ENCODE measurements at regions not wholly inside any gene's neighbourhood (a gene's known extent, or its start where the extent isn't known, plus 50 kb on each side); places are given as distances from the start of the nearest gene placed in this dataset.

- Histone ChIP-seq H3K4me2 (ENCODE audit: low read length) (no peak overlapping the region), H3K36me3 (ENCODE audit: control insufficient read depth in 1 of 2, insufficient read depth in 2 of 2, low read length in 2 of 2) (no peaks in the 10 kb centered on the region), H3K9me2 (ENCODE audit: insufficient read depth) (no peaks in the 10 kb centered on the region), H3K9ac (ENCODE audit: low read length) (no peak overlapping the region), H3K27ac (ENCODE audit: low read depth, low read length) (no peak overlapping the region), H3K27me3 (ENCODE audit: insufficient read depth, low read length) (peaks cover 16% of the 10 kb centered on the region), H2AFZ (ENCODE audit: low read depth, low read length, poor library complexity, severe bottlenecking) (no peak overlapping the region), H4K20me1 (ENCODE audit: insufficient read depth) (no peaks in the 10 kb centered on the region), H3K79me2 (ENCODE audit: insufficient read depth, low read length) (no peaks in the 10 kb centered on the region), H3K4me3 (replicated peaks in 1 of 2; ENCODE audit: low read depth in 1 of 2, low read length in 2 of 2) (no peak overlapping the region), H3K9me3 (ENCODE audit: control insufficient read depth in 1 of 2, insufficient read depth in 1 of 2, low read depth in 1 of 2, low read length in 2 of 2) (no peaks in the 10 kb centered on the region), H3K4me1 (ENCODE audit: control insufficient read depth in 1 of 2, insufficient read depth in 2 of 2, low read length in 2 of 2) (no peaks in the 10 kb centered on the region)
- ATAC-seq (no peak), DNase-seq (ENCODE audit: low read depth, low spot score) (no peak)
- intact Hi-C loops (cut with micrococcal nuclease): no loop called here
- CTCF ChIA-PET: no interaction called here
- no TSS peak for BruUV-seq (replicated peaks)
- POLR2A ChIA-PET: no interaction called here
- TF ChIP-seq ZNF274 (IDR thresholded peaks at IDR 0.05; ENCODE audit: low read depth, low read length) (no peak), ELF1 (IDR thresholded peaks at IDR 0.05; ENCODE audit: borderline replicate concordance, low read depth) (no peak), POLR2A (IDR thresholded peaks at IDR 0.05; ENCODE audit: borderline replicate concordance, extremely low read depth, insufficient read depth, insufficient read length) (no peak), CEBPB (IDR thresholded peaks at IDR 0.05; ENCODE audit: low read depth) (no peak), POLR2AphosphoS5 (IDR thresholded peaks at IDR 0.05; ENCODE audit: low read depth, low read length) (no peak), EGR1 (IDR thresholded peaks at IDR 0.05; ENCODE audit: low read depth) (no peak), EZH2 (IDR thresholded peaks at IDR 0.05) (no peak)
- TF ChIP-seq, protein P1, sequence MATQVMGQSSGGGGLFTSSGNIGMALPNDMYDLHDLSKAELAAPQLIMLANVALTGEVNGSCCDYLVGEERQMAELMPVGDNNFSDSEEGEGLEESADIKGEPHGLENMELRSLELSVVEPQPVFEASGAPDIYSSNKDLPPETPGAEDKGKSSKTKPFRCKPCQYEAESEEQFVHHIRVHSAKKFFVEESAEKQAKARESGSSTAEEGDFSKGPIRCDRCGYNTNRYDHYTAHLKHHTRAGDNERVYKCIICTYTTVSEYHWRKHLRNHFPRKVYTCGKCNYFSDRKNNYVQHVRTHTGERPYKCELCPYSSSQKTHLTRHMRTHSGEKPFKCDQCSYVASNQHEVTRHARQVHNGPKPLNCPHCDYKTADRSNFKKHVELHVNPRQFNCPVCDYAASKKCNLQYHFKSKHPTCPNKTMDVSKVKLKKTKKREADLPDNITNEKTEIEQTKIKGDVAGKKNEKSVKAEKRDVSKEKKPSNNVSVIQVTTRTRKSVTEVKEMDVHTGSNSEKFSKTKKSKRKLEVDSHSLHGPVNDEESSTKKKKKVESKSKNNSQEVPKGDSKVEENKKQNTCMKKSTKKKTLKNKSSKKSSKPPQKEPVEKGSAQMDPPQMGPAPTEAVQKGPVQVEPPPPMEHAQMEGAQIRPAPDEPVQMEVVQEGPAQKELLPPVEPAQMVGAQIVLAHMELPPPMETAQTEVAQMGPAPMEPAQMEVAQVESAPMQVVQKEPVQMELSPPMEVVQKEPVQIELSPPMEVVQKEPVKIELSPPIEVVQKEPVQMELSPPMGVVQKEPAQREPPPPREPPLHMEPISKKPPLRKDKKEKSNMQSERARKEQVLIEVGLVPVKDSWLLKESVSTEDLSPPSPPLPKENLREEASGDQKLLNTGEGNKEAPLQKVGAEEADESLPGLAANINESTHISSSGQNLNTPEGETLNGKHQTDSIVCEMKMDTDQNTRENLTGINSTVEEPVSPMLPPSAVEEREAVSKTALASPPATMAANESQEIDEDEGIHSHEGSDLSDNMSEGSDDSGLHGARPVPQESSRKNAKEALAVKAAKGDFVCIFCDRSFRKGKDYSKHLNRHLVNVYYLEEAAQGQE (IDR thresholded peaks at IDR 0.05; ENCODE audit: low read depth): no peak
- RAD21 ChIA-PET (ENCODE audit: low non-redundant PET in 1 of 2, low total read pairs in 2 of 2, uncharacterized antibody in 2 of 2, unreplicated experiment in 2 of 2): no interaction called here
These were observed 92.9 kb upstream of the PIK3R1 start for GRCh38 chr5:68122439-68123328.
